Neutrophil (primary cell): ENCODE measurements at regions not wholly inside any gene's neighbourhood (a gene's known extent, or its start where the extent isn't known, plus 50 kb on each side); places are given as distances from the start of the nearest gene placed in this dataset.

Source experiments
- H3K27ac ChIP-seq: fragments of 200-600 bp; sonication (generic); 2 replicates; pipeline ENCODE4 v1.5.1; 2016; ENCODE audit warnings: mild to moderate bottlenecking, moderate library complexity
- H3K27me3 ChIP-seq: fragments of 200-600 bp; sonication (generic); 2 replicates; pipeline ENCODE4 v1.6.0; 2016; ENCODE audit warnings: mild to moderate bottlenecking
- H3K36me3 ChIP-seq: fragments of 200-600 bp; sonication (generic); 2 replicates; pipeline ENCODE4 v1.5.1; 2017
- H3K4me1 ChIP-seq, 2 experiments: fragments of 200-600 bp in 1 of 2; sonication (generic) in 1 of 2; 1 replicate in 1 of 2; 2 replicates in 1 of 2; pipeline versions ENCODE4 v1.5.1 to v1.6.1; 2013 to 2016; ENCODE audit warnings: low read depth in 1 of 2, low read length in 1 of 2, mild to moderate bottlenecking in 1 of 2, moderate library complexity in 1 of 2; ENCODE audit not compliant: control insufficient read depth in 1 of 2, insufficient read depth in 1 of 2
- H3K4me3 ChIP-seq, 2 experiments: fragments of 200-600 bp in 1 of 2; sonication (generic) in 1 of 2; 1 replicate in 1 of 2; 2 replicates in 1 of 2; pipeline ENCODE4 v1.5.1; 2013 to 2016; ENCODE audit warnings: low read depth in 1 of 2, low read length in 1 of 2, mild to moderate bottlenecking in 1 of 2, moderate library complexity in 1 of 2
- H3K9me3 ChIP-seq: fragments of 200-600 bp; sonication (generic); 2 replicates; pipeline ENCODE4 v1.5.1; 2016
- TF ChIP-seq, protein P1 (sequence below): fragments of 200-600 bp; sonication (generic); IDR thresholded peaks from 2 replicates; pipeline ENCODE4 v1.5.1; 2016; ENCODE audit warnings: antibody characterized with exemption

DNA sequence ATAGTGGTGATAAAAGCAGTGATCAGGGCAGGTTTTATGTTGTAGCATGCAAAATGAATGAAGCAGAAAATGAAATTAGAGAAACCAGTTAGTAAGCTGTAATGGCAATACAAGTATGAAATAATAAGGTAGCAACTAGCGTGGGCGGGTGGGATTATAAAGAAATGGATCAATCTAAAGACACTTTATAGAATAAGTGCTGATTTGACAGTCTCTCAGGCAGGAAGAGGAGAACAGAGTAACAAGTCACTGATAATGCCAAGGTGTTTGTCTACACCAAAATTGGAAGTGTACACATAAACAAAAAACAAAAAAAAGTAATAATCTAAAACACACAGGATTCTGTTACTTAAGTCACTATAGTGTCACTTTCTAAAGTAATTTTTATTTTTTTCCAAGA lies 51.0 kb upstream of the PCBP1 start:
- no peaks in the 10 kb centered on the region for H3K9me3 ChIP-seq
- no peaks in the 10 kb centered on the region for H3K27me3 ChIP-seq
- peaks cover 40 to 51% of the 10 kb centered on the region in 2 experiments for H3K4me1 ChIP-seq
- TF ChIP-seq, protein P1, sequence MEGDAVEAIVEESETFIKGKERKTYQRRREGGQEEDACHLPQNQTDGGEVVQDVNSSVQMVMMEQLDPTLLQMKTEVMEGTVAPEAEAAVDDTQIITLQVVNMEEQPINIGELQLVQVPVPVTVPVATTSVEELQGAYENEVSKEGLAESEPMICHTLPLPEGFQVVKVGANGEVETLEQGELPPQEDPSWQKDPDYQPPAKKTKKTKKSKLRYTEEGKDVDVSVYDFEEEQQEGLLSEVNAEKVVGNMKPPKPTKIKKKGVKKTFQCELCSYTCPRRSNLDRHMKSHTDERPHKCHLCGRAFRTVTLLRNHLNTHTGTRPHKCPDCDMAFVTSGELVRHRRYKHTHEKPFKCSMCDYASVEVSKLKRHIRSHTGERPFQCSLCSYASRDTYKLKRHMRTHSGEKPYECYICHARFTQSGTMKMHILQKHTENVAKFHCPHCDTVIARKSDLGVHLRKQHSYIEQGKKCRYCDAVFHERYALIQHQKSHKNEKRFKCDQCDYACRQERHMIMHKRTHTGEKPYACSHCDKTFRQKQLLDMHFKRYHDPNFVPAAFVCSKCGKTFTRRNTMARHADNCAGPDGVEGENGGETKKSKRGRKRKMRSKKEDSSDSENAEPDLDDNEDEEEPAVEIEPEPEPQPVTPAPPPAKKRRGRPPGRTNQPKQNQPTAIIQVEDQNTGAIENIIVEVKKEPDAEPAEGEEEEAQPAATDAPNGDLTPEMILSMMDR: no peak
- H3K27ac ChIP-seq: peak overlapping the region; percentile 99
- no peak overlapping the region for H3K4me3 ChIP-seq
- H3K36me3 ChIP-seq: no peaks in the 10 kb centered on the region

DNA sequence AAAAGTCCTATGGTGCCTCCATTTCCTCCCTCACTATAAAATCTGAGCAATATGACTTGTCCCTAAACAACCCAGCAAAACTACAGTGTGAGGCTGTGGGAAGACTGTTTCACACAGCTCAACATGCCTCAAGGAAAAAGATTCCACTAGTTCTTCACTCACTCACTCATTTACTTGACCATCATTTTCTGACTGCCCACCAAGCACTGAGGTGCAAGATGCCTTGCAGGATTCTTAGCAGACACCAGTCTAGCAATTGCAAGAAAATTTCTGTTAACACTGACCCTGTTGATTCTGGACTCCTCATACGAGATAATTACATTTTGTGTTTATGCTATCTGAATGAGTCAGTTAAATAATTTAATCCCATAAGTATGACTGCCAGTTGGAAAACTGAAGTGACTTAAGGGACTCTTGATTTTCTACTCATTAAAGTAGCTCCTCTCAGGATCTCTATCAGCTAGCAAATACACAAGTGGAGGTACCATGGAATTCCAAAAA lies 51.9 kb upstream of the PCBP1 start:
- no peak overlapping the region for H3K4me3 ChIP-seq
- H3K36me3 ChIP-seq: no peaks in the 10 kb centered on the region
- TF ChIP-seq, protein P1: no peak
- no peaks in the 10 kb centered on the region for H3K27me3 ChIP-seq
- peak overlapping the region; percentile 99 for H3K27ac ChIP-seq
- H3K9me3 ChIP-seq: no peaks in the 10 kb centered on the region
- peaks cover 40 to 49% of the 10 kb centered on the region in 2 experiments for H3K4me1 ChIP-seq

DNA sequence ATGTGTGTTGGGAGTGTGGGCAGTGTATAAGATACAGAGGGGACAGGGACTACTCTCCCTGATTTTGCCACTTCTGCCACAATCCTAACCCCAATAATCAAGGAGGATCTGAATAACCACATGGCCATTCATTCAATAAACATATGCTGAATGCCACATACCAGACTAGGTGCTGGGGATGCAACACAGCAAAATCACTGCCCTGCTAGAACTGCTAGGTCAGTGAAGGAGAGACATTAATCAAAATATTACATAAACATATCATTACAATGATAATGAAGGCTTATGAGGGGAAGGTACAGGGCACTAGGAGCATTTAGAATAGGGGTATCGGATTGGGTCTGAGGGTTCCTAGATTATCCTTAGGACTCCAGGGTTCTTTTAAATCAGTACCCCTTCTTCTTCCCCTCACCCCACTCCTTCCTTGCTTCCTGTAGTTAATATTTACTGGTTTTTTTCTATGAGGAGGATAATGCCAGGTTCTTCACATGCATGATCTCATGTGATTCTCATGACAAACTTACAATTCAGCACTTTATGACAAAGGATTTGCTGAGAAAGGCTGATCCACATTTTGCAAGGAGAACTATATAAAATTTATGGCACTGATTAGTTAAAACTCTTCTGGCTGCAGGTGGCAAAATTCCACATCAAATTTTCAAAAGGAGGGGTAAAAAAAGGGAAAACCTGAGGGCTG lies 56.4 kb upstream of the PCBP1 start:
- TF ChIP-seq, protein P1: no peak
- no peaks in the 10 kb centered on the region for H3K36me3 ChIP-seq
- no peak overlapping the region for H3K4me3 ChIP-seq
- no peaks in the 10 kb centered on the region for H3K9me3 ChIP-seq
- no peaks in the 10 kb centered on the region for H3K27me3 ChIP-seq
- H3K4me1 ChIP-seq: peaks cover 35 to 38% of the 10 kb centered on the region in 2 experiments
- peak overlapping the region; percentile 87 for H3K27ac ChIP-seq

DNA sequence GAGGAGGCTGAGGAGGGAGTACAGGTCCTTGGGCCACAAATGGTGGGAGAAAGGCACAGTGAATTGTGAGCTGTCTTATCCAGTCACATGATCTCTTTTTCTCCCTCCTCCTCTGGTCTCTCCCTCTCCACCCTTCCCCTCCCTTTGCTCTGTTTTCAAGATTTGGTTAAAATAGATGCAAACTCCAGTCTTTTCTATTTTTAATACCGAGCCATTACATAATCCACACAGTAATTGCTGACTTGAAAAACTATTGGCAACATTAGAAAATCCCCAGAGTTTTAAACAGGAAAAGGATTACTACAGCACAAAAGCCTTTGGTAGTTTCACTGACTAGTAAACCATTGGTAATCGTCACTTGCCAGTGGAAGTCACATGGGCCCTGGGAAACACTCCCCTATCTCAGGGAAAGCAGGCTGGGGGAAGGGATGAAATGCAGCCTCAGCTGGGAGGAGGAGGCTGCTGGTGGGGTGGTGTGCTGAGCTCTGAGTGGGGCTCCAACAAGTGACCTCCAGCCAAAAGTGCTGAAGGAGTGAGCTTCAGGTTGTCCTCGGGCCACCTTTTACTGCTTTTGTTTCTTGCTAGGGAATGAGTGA lies 57.4 kb upstream of the PCBP1 start:
- Histone ChIP-seq H3K27ac (peak overlapping the region; percentile 87), H3K4me1 (peaks cover 30 to 34% of the 10 kb centered on the region in 2 experiments), H3K4me3 (no peak overlapping the region), H3K36me3 (no peaks in the 10 kb centered on the region), H3K27me3 (no peaks in the 10 kb centered on the region), H3K9me3 (no peaks in the 10 kb centered on the region)
- TF ChIP-seq, protein P1: no peak

DNA sequence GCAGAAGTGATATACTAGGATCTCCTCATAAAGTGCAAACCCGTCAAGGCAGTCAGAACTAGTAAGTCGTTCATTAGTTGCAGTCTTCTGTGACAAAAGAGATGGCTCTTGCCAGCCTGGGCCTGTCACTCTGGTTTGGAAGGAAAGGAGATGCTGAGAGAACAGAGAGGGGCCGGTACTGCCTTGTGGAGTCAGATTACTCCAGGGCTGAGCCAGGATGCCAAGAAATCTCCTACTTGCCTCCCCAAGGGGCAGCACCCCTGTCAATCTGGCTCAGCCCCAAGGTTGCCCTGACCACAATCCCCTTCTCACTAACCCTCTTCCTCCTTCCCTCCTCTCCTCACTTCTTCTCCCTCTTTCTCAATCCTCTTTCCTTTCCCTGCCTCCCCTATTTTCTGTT lies 62.9 kb upstream of the ASPRV1 start:
- Histone ChIP-seq H3K4me3 (peak overlapping the region in 1 of 2 experiments; percentile 21), H3K36me3 (no peaks in the 10 kb centered on the region), H3K9me3 (no peaks in the 10 kb centered on the region), H3K27me3 (no peaks in the 10 kb centered on the region), H3K27ac (peak overlapping the region; percentile 81), H3K4me1 (peaks cover 40 to 52% of the 10 kb centered on the region in 2 experiments)
- TF ChIP-seq, protein P1: no peak
